ENCODE measurements at regions not wholly inside any gene's neighbourhood (a gene's known extent, or its start where the extent isn't known, plus 50 kb on each side); places are given as distances from the start of the nearest gene placed in this dataset.
A peak's percentile ranks its signal among the peaks of the same experiment; 100 is the strongest.

GRCh38 chr11:119934866-119935265 is 203.0 kb downstream of the TRIM29 start:
- no peak for DNase-seq

GRCh38 chr11:119934267-119934666 is 203.6 kb downstream of the TRIM29 start:
- DNase-seq = no peak

GRCh38 chr11:119933584-119933983 is 204.3 kb downstream of the TRIM29 start:
- DNase-seq = no peak

GRCh38 chr11:119932828-119933562 is 204.0 kb upstream of the NECTIN1 start:
- DNase-seq = no peak

GRCh38 chr11:119928047-119928446 is 199.0 kb upstream of the NECTIN1 start:
- no peak for DNase-seq

GRCh38 chr11:119924017-119924416 is 195.0 kb upstream of the NECTIN1 start:
- no peak for DNase-seq

GRCh38 chr11:119921571-119921970 is 192.6 kb upstream of the NECTIN1 start:
- no peak for DNase-seq

GRCh38 chr11:119920666-119921387 is 191.8 kb upstream of the NECTIN1 start:
- no peak for DNase-seq

GRCh38 chr11:119919656-119920055 is 190.7 kb upstream of the NECTIN1 start:
- DNase-seq = no peak

GRCh38 chr11:119918347-119918746 is 189.3 kb upstream of the NECTIN1 start:
- DNase-seq = no peak

GRCh38 chr11:119916568-119916967 is 187.6 kb upstream of the NECTIN1 start:
- no peak for DNase-seq

GRCh38 chr11:119912229-119912628 is 183.2 kb upstream of the NECTIN1 start:
- DNase-seq = peak; percentile 69 to 89 (median 74)

- DNase-seq = no peak
These were observed 181.7 kb upstream of the NECTIN1 start for GRCh38 chr11:119910650-119911049.

- DNase-seq = no peak
These were observed 181.1 kb upstream of the NECTIN1 start for GRCh38 chr11:119910051-119910450.

- DNase-seq = no peak
These were observed 180.5 kb upstream of the NECTIN1 start for GRCh38 chr11:119909495-119909894.

GRCh38 chr11:119909077-119909476 is 180.1 kb upstream of the NECTIN1 start:
- peak in 1 of 3 experiments; percentile 42 for DNase-seq

GRCh38 chr11:119908573-119908904 is 179.5 kb upstream of the NECTIN1 start:
- no peak for DNase-seq

GRCh38 chr11:119907878-119908572 is 179.0 kb upstream of the NECTIN1 start:
- DNase-seq = peak in 2 of 3 experiments; percentile 86 to 97

GRCh38 chr11:119907122-119907851 is 178.3 kb upstream of the NECTIN1 start:
- DNase-seq = no peak

- DNase-seq = no peak
These were observed 177.4 kb upstream of the NECTIN1 start for GRCh38 chr11:119906376-119906775.

- DNase-seq = peak in 1 of 3 experiments; percentile 61
These were observed 176.2 kb upstream of the NECTIN1 start for GRCh38 chr11:119905162-119905561.

GRCh38 chr11:119904531-119905035 is 175.6 kb upstream of the NECTIN1 start:
- DNase-seq = no peak

GRCh38 chr11:119903821-119904220 is 174.8 kb upstream of the NECTIN1 start:
- DNase-seq = peak in 1 of 3 experiments; percentile 20

All from NCI-H1417 (cell line).